ENCODE measurements at regions not wholly inside any gene's neighbourhood (a gene's known extent, or its start where the extent isn't known, plus 50 kb on each side); places are given as distances from the start of the nearest gene placed in this dataset.

DNA sequence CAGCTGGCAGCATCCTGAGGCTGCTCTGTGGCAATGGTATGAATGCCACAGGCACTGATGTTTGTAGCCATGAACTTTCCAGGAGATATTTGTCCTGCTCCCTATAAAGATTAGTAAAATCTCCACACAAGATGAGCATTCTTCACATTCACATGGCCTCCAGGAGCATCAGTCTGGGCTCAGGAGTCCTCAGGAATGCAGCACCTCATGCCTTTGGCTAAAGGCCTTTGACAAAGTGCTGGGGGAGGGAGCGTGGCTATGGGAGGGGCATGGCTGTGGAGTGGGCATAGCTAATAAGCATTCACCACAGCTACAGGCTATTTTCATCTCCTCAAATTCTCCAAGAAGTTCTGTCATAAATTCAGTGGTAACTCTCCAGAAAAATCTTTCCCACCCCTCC lies 90.5 kb upstream of the LY86 start:
- in situ Hi-C loops (cut with HindIII; ENCODE audit: low pct_unique_long_range_greater_than_20kb, low sequenced_read_pairs) = no loop called here
- no peak for DNase-seq (ENCODE audit: low read depth, low spot score)

- no peak for DNase-seq (ENCODE audit: low read depth, low spot score)
- in situ Hi-C loops (cut with HindIII; ENCODE audit: low pct_unique_long_range_greater_than_20kb, low sequenced_read_pairs) = no loop called here
Observed at GRCh38 chr6:6503191-6503590, 85.3 kb upstream of the LY86 start.

DNA sequence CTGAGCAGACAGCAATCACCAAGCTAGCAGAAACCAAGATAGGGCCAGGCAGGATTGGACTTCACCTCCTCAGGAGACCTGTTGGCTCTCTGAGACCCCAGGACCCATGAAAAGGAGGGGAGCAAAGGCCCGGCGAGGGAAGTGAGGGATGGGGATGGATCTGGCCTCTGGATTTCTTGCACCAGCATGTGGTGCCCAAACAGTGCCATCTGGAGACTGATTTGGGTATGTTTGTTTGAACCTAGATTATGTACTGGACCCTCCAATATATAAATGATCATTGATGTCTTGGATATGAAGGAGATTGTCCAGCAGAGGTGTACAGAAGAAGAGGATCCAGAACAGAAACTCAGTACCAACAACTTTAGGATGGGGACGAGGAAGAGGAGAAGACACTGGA lies 83.4 kb upstream of the LY86 start:
- DNase-seq (ENCODE audit: low read depth, low spot score) = peak; percentile 11
- in situ Hi-C loops (cut with HindIII; ENCODE audit: low pct_unique_long_range_greater_than_20kb, low sequenced_read_pairs) = no loop called here

DNA sequence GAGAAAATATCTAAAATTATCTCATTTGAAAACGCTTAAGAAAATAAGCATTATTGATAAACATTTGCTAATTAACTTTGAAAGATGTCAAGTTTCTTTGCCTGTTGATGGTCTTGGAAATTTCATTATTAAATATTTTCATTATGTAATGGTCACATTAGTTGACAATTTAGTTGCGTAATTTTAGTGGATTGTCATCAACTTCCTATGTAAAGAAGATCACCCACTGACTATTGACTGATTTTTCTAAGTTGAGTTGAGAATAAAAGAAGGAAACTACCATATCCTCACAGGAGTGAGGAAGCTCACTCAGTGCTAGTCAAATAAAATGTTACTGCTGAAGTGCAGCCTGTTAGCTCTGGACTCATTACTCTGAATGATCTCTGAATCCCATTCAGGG lies 79.9 kb upstream of the LY86 start:
- DNase-seq (ENCODE audit: low read depth, low spot score) = no peak
- in situ Hi-C loops (cut with HindIII; ENCODE audit: low pct_unique_long_range_greater_than_20kb, low sequenced_read_pairs) = no loop called here

GRCh38 chr6:6509284-6509683 lies 79.2 kb upstream of the LY86 start:
- in situ Hi-C loops (cut with HindIII; ENCODE audit: low pct_unique_long_range_greater_than_20kb, low sequenced_read_pairs) = no loop called here
- no peak for DNase-seq (ENCODE audit: low read depth, low spot score)

GRCh38 chr6:6512711-6513110 lies 75.8 kb upstream of the LY86 start:
- no peak for DNase-seq (ENCODE audit: low read depth, low spot score)
- in situ Hi-C loops (cut with HindIII; ENCODE audit: low pct_unique_long_range_greater_than_20kb, low sequenced_read_pairs) = no loop called here

GRCh38 chr6:6515691-6516607 lies 72.6 kb upstream of the LY86 start:
- in situ Hi-C loops (cut with HindIII; ENCODE audit: low pct_unique_long_range_greater_than_20kb, low sequenced_read_pairs) = no loop called here
- no peak for DNase-seq (ENCODE audit: low read depth, low spot score)

DNA sequence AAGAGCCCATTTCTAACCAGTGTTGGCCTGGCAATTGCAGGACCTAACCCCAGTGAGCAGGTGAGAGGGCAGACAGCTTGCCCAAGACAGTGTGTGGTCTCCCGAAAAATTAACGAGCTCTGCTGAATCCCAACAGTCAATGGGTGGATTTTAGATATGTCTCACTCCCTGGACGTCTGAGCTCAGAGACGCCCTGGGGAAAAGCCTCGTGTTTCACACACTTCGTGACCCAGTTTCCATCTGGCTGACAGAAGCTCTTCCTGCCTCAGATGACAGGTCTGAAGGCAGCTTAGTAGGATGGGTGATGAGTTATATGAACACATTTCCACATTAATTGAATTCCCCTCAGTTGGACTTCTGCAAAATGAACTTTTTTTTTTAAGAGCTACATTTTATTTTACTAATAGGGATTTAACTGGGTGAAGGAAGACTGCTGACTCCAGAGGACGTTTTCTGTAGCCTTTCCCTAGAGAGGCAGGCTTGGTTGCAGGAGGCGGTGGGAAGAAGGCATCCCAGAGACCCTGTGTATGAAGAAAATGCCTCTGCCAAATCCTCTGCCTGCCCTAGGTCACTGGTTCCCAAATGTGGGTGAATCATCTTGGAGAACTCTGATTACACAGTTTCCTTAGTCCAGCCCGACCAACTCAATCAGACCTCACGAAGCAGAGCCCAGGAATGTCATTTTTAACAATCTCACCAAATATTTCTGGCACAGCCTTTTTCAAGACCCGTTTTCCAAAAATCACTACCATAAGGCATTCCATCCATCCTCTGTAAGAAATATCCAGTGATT lies 71.7 kb upstream of the LY86 start:
- no peak for DNase-seq (ENCODE audit: low read depth, low spot score)
- in situ Hi-C loops (cut with HindIII; ENCODE audit: low pct_unique_long_range_greater_than_20kb, low sequenced_read_pairs) = no loop called here

GRCh38 chr6:6518631-6519427 lies 69.7 kb upstream of the LY86 start:
- in situ Hi-C loops (cut with HindIII; ENCODE audit: low pct_unique_long_range_greater_than_20kb, low sequenced_read_pairs) = no loop called here
- no peak for DNase-seq (ENCODE audit: low read depth, low spot score)

DNA sequence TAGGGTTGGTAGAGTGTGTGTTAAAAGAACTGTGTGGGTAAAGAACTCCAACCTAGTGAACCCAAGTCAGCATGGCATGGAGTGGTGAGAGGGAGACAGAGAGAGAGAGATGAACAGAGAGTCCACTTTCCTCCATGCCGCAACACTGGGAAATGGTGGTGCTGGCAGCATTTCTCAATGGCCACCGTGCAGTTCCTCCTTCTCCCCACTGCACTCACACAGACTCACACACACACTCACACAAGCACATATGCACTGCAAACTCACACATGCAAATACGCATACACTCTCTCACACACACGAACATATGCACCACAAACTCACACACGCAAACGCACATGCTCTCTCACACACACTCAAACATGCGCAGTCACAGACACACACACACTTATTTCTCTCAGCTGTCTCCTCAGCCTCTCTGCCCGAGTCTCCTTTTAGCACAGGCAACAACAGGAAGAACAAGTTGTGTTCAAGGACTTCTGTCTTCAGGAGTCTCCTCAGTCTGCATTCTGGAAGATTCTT lies 66.5 kb upstream of the LY86 start:
- in situ Hi-C loops (cut with HindIII; ENCODE audit: low pct_unique_long_range_greater_than_20kb, low sequenced_read_pairs) = no loop called here
- DNase-seq (ENCODE audit: low read depth, low spot score) = no peak

DNA sequence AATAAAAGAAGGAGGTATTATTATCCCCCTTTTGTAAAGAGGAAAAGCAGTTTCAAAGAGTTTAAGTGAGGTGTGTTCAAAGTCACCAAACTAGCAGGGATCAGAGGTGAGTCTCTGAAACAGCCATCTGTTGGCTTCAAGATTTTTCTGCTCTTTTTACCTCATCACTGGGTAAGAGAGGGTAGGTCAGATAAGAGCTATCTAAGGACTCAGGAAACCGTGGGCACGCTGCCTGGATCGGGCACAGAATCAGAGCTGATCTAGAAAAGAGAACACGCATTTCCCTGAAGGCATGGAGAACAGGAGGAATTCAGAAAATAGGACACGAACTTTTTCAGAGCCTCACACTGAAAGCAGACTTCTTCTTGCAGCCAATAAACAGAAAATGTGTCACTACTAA lies 65.8 kb upstream of the LY86 start:
- no peak for DNase-seq (ENCODE audit: low read depth, low spot score)
- in situ Hi-C loops (cut with HindIII; ENCODE audit: low pct_unique_long_range_greater_than_20kb, low sequenced_read_pairs) = no loop called here

DNA sequence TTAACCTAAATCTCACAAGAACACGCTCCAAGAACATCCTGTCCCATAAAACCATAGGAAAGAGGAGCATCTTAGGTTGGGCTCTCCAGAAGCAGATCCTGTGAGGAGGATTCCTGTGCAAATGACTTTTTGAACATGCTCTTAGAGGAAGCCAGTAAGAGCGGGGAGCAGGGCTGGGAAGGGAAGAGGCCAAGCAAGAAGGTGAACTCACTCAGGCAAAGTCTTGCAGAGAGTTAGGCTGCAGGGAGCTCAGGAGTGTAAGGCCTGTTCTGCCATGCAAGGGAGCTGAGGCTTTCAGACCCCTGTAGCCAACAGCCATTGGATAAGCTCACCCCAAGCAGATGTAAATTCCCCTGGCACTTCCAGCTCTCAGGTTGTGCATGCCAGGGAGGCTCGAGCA lies 63.6 kb upstream of the LY86 start:
- in situ Hi-C loops (cut with HindIII; ENCODE audit: low pct_unique_long_range_greater_than_20kb, low sequenced_read_pairs) = no loop called here
- DNase-seq (ENCODE audit: low read depth, low spot score) = no peak

GRCh38 chr6:6525933-6526332 lies 62.6 kb upstream of the LY86 start:
- DNase-seq (ENCODE audit: low read depth, low spot score) = no peak
- in situ Hi-C loops (cut with HindIII; ENCODE audit: low pct_unique_long_range_greater_than_20kb, low sequenced_read_pairs) = no loop called here

GRCh38 chr6:6529275-6529674 lies 59.2 kb upstream of the LY86 start:
- in situ Hi-C loops (cut with HindIII; ENCODE audit: low pct_unique_long_range_greater_than_20kb, low sequenced_read_pairs) = no loop called here
- no peak for DNase-seq (ENCODE audit: low read depth, low spot score)

DNA sequence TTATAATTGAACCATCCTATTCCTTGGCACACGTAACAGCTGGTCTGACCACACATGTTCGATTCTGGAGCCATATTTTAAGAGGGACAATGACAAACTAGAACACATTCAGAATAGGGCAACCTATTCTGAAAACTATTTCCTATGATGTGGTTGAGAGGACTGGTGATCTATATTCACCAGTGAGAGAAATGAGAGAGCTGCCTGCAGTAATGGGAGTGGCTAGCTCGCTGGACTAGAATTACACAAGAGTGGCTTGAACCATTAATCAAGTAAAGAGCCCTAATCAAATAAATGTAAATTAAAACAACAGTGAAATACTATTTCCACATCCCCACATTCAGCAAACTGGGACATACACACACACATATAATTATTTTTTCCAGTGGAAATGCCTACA lies 55.3 kb upstream of the LY86 start:
- in situ Hi-C loops (cut with HindIII; ENCODE audit: low pct_unique_long_range_greater_than_20kb, low sequenced_read_pairs) = no loop called here

GRCh38 chr6:6534399-6534798 lies 54.1 kb upstream of the LY86 start:
- DNase-seq (ENCODE audit: low read depth, low spot score) = no peak
- in situ Hi-C loops (cut with HindIII; ENCODE audit: low pct_unique_long_range_greater_than_20kb, low sequenced_read_pairs) = no loop called here

More for the DNA sequence above, 55.3 kb upstream of the LY86 start:
- DNase-seq (ENCODE audit: low read depth, low spot score) = no peak

DNA sequence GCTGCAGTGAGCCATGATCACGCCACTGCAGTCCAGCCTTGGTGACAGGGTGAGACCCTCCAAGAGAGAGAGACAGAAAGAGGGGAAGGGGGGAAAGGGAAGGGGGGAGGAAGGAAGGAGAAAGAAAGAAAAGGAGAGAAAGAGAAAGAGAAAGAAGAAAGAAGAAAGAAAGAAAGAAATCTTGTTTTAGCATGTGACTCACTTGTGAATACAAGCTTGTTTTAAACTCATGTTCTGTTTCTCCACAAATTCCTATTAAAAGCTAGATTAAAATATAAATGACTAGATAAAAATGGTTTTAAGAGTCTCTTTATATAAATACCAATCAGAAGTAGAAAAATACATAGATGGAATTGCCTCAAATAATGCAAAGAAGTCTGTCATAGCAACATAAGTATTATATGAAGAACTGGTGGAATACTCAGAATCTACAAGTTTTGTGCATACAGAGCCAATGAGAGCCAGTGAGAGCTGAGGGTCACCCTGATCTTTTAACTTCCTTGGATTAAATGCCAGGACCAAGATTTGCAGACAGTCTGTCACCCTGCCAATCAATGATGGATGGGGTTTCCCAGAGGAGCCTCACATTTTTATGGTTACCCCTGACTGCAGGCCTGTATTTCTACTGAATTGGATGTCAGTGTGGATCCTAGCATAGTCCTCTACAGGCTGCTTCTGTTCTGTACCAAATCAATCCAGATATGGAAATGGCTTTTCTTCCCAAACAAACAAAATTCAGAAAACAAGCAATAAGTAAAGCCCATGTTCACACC lies 50.8 kb upstream of the LY86 start:
- in situ Hi-C loops (cut with HindIII; ENCODE audit: low pct_unique_long_range_greater_than_20kb, low sequenced_read_pairs) = no loop called here
- DNase-seq (ENCODE audit: low read depth, low spot score) = no peak
